Nephron progenitor cell (in vitro differentiated cells): ENCODE measurements at regions not wholly inside any gene's neighbourhood (a gene's known extent, or its start where the extent isn't known, plus 50 kb on each side); places are given as distances from the start of the nearest gene placed in this dataset.
A peak's percentile ranks its signal among the peaks of the same experiment; 100 is the strongest.

Experiments
- DNase-seq: peaks from one replicate; pipeline ENCODE4 v3.0.0; 2021
- H3K27ac Mint-ChIP-seq: 2 replicates; pipeline ENCODE4 v1.8.0; 2021; ENCODE audit warnings: mild to moderate bottlenecking, moderate library complexity, mixed read lengths
- H3K27me3 Mint-ChIP-seq: 2 replicates; pipeline ENCODE4 v1.8.0; 2021; ENCODE audit warnings: mild to moderate bottlenecking, low read depth, mixed read lengths; ENCODE audit not compliant: poor library complexity
- H3K36me3 Mint-ChIP-seq: 2 replicates; pipeline ENCODE4 v1.8.0; 2021; ENCODE audit warnings: low read depth, mixed read lengths
- H3K4me1 Mint-ChIP-seq: 2 replicates; pipeline ENCODE4 v1.8.0; 2021; ENCODE audit warnings: mixed read lengths
- H3K4me3 Mint-ChIP-seq: 2 replicates; pipeline ENCODE4 v1.8.0; 2021; ENCODE audit warnings: mild to moderate bottlenecking, moderate library complexity, mixed read lengths
- H3K9me3 Mint-ChIP-seq: 2 replicates; pipeline ENCODE4 v1.8.0; 2021; ENCODE audit warnings: mild to moderate bottlenecking, moderate library complexity, mixed read lengths
- TF ChIP-seq, protein P1 (sequence below): fragments of 200-600 bp; sonication (generic); IDR thresholded peaks from 2 replicates; pipeline ENCODE4 v1.5.0; 2021; ENCODE audit warnings: antibody characterized with exemption

DNA sequence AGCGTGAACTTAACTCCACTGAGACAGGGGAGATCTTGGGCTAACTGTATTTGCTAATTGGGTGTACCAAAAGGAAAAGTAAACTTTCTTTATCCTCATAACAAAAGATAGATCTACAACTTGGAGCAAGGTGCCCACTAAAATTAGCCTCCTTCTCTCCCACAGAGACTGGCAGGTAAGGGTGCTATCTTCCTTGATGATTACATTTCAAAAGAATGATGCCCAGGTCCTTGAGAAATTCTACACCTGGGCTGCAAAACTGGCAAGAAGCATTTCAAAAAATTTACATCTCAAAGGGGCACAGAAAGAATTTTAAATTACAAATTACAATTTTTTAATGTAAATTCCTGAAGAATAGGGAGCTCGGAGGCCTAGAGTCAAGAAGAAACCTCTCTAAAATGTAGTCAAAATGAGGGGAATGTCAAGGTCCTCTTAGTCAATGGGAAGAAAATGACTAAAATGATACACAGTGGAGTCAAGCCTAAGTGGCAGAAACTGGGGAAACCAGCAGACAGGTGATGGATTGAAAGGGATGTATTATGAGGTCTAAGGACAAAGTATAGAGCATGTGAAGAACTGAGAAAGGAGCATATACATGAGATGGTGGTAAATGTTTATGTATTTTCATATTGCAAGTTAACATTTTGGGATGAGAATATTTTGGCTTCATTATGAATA lies 348.3 kb upstream of the TUSC1 start:
- H3K27me3 Mint-ChIP-seq, result no peaks in the 10 kb centered on the region
- TF ChIP-seq, protein P1, sequence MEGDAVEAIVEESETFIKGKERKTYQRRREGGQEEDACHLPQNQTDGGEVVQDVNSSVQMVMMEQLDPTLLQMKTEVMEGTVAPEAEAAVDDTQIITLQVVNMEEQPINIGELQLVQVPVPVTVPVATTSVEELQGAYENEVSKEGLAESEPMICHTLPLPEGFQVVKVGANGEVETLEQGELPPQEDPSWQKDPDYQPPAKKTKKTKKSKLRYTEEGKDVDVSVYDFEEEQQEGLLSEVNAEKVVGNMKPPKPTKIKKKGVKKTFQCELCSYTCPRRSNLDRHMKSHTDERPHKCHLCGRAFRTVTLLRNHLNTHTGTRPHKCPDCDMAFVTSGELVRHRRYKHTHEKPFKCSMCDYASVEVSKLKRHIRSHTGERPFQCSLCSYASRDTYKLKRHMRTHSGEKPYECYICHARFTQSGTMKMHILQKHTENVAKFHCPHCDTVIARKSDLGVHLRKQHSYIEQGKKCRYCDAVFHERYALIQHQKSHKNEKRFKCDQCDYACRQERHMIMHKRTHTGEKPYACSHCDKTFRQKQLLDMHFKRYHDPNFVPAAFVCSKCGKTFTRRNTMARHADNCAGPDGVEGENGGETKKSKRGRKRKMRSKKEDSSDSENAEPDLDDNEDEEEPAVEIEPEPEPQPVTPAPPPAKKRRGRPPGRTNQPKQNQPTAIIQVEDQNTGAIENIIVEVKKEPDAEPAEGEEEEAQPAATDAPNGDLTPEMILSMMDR, result no peak
- peaks cover 3% of the 10 kb centered on the region for H3K4me1 Mint-ChIP-seq
- H3K4me3 Mint-ChIP-seq, result no peak overlapping the region
- no peaks in the 10 kb centered on the region for H3K36me3 Mint-ChIP-seq
- peaks cover 8% of the 10 kb centered on the region for H3K9me3 Mint-ChIP-seq
- no peak for DNase-seq
- no peak overlapping the region for H3K27ac Mint-ChIP-seq

DNA sequence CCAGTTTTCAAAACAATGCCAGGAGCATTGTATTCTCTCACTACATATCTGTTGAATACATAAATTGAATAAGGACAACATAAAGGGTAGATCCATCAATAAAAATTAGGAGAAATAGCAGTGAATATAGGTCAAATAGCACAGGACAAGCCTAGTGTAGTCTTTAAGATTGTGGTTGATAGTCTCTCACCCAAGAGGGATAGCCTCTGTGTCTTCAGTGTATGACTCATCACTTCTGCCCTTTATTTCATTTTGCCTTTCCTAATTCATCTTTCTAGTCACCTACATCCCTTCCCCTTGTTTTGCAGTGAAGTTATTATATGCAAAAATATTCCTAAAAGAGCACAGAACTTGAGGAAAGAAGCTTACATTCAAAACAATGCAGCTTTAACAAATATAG lies 335.0 kb upstream of the TUSC1 start:
- DNase-seq, result no peak
- Mint-ChIP-seq H3K4me1 (no peaks in the 10 kb centered on the region), H3K36me3 (no peaks in the 10 kb centered on the region), H3K27me3 (no peaks in the 10 kb centered on the region), H3K9me3 (peaks cover 4% of the 10 kb centered on the region), H3K27ac (no peak overlapping the region), H3K4me3 (no peak overlapping the region)
- TF ChIP-seq, protein P1, result no peak

DNA sequence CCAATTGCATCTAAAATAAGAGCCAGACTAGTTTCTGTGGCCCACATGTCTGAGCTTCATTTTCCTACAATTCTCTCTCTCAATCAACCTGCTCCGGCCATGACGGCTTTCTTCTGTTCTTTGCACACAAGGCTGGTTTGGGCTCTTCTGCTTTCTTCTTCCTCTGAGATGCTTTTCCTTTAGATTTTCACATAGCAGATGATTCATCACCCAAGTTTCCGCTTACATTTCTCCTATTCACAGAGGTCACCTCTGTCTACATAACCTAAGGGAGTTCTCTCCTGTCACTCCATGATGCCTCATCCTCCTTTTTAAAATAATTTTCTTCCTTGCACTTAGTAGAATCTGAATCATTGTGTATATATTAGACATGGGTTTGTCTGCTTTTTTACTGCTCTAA lies 334.6 kb upstream of the TUSC1 start:
- TF ChIP-seq, protein P1, result no peak
- no peak for DNase-seq
- H3K27me3 Mint-ChIP-seq, result no peaks in the 10 kb centered on the region
- peak overlapping the region; percentile 1 for H3K27ac Mint-ChIP-seq
- no peaks in the 10 kb centered on the region for H3K36me3 Mint-ChIP-seq
- no peak overlapping the region for H3K4me3 Mint-ChIP-seq
- H3K4me1 Mint-ChIP-seq, result no peaks in the 10 kb centered on the region
- H3K9me3 Mint-ChIP-seq, result no peaks in the 10 kb centered on the region

DNA sequence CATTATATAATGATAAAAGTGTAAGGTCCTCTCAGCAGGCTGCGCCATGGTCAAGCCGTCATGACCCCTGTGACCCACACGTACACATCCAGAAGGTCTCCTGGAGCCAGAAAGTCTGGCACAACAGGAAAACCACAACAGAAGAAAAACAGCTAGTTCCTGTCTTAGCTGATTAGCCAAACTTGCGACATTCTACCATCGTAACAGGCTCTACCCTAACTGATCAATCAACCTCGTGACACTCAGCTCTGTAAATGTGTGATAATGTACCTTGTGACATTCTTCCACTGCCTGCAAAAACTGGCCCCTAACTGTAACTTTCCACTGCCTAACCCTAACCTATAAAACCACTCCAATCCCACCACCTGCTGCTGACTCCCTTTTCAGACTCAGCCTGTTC lies 316.4 kb upstream of the TUSC1 start:
- Mint-ChIP-seq H3K9me3 (peaks cover 49% of the 10 kb centered on the region), H3K27me3 (no peaks in the 10 kb centered on the region), H3K36me3 (peaks cover 11% of the 10 kb centered on the region), H3K4me3 (no peak overlapping the region), H3K27ac (no peak overlapping the region), H3K4me1 (peaks cover 4% of the 10 kb centered on the region)
- TF ChIP-seq, protein P1, result no peak
- no peak for DNase-seq

DNA sequence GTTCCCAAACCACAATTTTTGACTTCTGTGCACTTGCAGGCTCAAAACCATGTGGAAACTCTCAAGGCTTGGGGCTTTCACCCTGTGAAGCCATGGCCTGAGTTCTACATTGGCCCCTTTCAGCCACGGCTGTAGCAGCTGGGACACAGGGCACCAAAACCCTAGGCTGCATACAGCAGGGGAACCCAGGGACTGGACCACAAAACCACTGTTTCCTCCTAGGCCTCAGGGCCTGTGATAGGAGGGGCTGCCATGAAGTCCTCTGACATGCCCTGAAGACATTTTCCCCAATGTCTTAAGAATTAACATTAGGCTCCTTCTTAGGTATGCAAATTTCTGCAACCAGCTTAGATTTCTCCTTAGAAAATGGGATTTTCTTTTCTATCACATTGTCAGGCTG lies 312.1 kb upstream of the TUSC1 start:
- Mint-ChIP-seq H3K4me1 (peaks cover 4% of the 10 kb centered on the region), H3K9me3 (peaks cover 73% of the 10 kb centered on the region), H3K36me3 (peaks cover 11% of the 10 kb centered on the region), H3K27me3 (no peaks in the 10 kb centered on the region), H3K27ac (no peak overlapping the region), H3K4me3 (no peak overlapping the region)
- TF ChIP-seq, protein P1, result no peak
- DNase-seq, result no peak

DNA sequence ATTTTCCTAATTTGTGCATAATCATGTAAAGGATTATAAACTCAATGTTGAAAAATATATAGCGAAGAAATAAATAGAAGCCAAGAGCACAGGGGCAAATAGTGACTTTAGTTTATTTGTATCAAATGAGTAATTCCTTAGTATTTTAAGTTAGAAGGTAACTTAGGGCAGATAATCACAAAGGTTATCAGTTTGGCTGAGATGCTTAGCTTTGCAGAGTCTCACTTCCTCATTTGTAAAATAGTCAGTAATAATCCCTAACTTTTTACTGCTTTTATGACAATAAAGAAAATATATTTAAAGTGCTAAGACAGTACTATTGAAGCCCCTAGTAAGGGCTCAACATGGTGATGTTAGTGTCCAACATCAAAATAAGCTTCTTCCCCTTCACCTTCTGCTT lies 297.4 kb upstream of the TUSC1 start:
- Mint-ChIP-seq H3K27me3 (no peaks in the 10 kb centered on the region), H3K9me3 (peaks cover 18% of the 10 kb centered on the region), H3K4me1 (no peaks in the 10 kb centered on the region), H3K27ac (no peak overlapping the region), H3K4me3 (no peak overlapping the region), H3K36me3 (no peaks in the 10 kb centered on the region)
- TF ChIP-seq, protein P1, result no peak
- no peak for DNase-seq
